HL-60 (cell line): ENCODE measurements at regions not wholly inside any gene's neighbourhood (a gene's known extent, or its start where the extent isn't known, plus 50 kb on each side); places are given as distances from the start of the nearest gene placed in this dataset.

Experiments
- GABPA ChIP-seq: IDR thresholded peaks from 2 replicates; pipeline ENCODE4 v1.6.1; 2012; ENCODE audit warnings: low read depth
- POLR2AphosphoS5 ChIP-seq: IDR thresholded peaks from 2 replicates; pipeline ENCODE4 v1.6.1; 2012; ENCODE audit warnings: low read depth
- TF ChIP-seq, protein P1 (sequence below): IDR thresholded peaks from one replicate; pipeline ENCODE4 v1.5.1; 2011; ENCODE audit warnings: low read length, control low read depth, inconsistent platforms; ENCODE audit not compliant: insufficient read depth
- TF ChIP-seq, protein P2 (sequence below): IDR thresholded peaks from 2 replicates; pipeline ENCODE4 v1.6.1; 2012; ENCODE audit warnings: low read depth; ENCODE audit not compliant: insufficient replicate concordance

DNA sequence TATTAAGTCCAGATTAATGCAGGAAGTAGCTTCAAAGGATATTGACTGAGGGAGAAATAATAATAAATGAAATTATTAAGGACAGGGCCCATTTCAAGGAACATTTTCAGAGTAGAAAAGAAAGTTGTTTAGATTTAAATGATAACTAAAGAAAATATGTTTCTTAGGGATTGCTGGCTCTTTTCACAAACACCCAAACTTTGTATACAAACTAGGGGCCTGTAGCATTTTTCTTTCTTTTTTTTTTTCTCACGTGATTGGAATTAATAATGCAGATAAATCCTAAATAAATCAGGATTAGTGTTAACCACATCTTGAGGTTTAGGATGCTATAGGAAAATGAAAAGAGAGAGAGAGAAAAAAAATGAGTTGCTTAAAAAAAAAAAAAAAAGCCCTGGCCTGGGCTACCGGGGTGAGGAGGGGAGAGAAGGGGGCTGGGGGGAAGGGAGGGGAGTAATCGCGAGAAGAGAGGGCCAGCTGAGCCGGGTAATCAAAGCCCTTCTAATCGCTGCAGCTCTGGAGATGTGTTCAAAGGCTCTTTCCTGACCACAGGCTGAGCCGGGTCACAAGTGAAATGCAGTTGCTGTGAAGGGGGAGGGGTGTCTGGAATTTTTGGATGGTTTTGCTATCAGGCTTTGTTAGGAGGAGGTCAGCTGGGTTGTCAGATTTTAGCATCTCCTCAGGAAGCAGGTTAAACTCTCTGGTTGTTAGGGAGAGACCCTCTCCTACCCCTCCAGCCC lies 104.6 kb upstream of the ZFHX3 start:
- TF ChIP-seq, protein P1, sequence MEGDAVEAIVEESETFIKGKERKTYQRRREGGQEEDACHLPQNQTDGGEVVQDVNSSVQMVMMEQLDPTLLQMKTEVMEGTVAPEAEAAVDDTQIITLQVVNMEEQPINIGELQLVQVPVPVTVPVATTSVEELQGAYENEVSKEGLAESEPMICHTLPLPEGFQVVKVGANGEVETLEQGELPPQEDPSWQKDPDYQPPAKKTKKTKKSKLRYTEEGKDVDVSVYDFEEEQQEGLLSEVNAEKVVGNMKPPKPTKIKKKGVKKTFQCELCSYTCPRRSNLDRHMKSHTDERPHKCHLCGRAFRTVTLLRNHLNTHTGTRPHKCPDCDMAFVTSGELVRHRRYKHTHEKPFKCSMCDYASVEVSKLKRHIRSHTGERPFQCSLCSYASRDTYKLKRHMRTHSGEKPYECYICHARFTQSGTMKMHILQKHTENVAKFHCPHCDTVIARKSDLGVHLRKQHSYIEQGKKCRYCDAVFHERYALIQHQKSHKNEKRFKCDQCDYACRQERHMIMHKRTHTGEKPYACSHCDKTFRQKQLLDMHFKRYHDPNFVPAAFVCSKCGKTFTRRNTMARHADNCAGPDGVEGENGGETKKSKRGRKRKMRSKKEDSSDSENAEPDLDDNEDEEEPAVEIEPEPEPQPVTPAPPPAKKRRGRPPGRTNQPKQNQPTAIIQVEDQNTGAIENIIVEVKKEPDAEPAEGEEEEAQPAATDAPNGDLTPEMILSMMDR: no peak
- TF ChIP-seq, protein P2, sequence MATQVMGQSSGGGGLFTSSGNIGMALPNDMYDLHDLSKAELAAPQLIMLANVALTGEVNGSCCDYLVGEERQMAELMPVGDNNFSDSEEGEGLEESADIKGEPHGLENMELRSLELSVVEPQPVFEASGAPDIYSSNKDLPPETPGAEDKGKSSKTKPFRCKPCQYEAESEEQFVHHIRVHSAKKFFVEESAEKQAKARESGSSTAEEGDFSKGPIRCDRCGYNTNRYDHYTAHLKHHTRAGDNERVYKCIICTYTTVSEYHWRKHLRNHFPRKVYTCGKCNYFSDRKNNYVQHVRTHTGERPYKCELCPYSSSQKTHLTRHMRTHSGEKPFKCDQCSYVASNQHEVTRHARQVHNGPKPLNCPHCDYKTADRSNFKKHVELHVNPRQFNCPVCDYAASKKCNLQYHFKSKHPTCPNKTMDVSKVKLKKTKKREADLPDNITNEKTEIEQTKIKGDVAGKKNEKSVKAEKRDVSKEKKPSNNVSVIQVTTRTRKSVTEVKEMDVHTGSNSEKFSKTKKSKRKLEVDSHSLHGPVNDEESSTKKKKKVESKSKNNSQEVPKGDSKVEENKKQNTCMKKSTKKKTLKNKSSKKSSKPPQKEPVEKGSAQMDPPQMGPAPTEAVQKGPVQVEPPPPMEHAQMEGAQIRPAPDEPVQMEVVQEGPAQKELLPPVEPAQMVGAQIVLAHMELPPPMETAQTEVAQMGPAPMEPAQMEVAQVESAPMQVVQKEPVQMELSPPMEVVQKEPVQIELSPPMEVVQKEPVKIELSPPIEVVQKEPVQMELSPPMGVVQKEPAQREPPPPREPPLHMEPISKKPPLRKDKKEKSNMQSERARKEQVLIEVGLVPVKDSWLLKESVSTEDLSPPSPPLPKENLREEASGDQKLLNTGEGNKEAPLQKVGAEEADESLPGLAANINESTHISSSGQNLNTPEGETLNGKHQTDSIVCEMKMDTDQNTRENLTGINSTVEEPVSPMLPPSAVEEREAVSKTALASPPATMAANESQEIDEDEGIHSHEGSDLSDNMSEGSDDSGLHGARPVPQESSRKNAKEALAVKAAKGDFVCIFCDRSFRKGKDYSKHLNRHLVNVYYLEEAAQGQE: no peak
- no peak for TF ChIP-seq GABPA
- no peak for TF ChIP-seq POLR2AphosphoS5
